Thyroid gland (tissue), 4 donors: ENCODE measurements at regions not wholly inside any gene's neighbourhood (a gene's known extent, or its start where the extent isn't known, plus 50 kb on each side); places are given as distances from the start of the nearest gene placed in this dataset.

Source experiments
- POLR2A ChIP-seq, 2 donors: fragments of 450-650 bp; IDR thresholded peaks; one replicate each; pipeline ENCODE4 v1.6.1; 2017; ENCODE audit warnings: antibody characterized with exemption in 2 of 2, mild to moderate bottlenecking in 2 of 2, moderate library complexity in 1 of 2
- TF ChIP-seq, protein P1 (sequence below), 6 experiments: fragments of 200-600 bp in 3 of 6; fragments of 450-650 bp in 3 of 6; sonication (generic) in 3 of 6; IDR thresholded peaks; one replicate each; pipeline ENCODE4 v1.5.1; 2016 to 2019; ENCODE audit warnings: antibody characterized with exemption in 6 of 6, mild to moderate bottlenecking in 2 of 6, inconsistent platforms in 1 of 6, moderate library complexity in 1 of 6

GRCh38 chr12:19633194-19633593 lies 193.9 kb downstream of the AEBP2 start:
- TF ChIP-seq, protein P1, sequence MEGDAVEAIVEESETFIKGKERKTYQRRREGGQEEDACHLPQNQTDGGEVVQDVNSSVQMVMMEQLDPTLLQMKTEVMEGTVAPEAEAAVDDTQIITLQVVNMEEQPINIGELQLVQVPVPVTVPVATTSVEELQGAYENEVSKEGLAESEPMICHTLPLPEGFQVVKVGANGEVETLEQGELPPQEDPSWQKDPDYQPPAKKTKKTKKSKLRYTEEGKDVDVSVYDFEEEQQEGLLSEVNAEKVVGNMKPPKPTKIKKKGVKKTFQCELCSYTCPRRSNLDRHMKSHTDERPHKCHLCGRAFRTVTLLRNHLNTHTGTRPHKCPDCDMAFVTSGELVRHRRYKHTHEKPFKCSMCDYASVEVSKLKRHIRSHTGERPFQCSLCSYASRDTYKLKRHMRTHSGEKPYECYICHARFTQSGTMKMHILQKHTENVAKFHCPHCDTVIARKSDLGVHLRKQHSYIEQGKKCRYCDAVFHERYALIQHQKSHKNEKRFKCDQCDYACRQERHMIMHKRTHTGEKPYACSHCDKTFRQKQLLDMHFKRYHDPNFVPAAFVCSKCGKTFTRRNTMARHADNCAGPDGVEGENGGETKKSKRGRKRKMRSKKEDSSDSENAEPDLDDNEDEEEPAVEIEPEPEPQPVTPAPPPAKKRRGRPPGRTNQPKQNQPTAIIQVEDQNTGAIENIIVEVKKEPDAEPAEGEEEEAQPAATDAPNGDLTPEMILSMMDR (IDR thresholded peaks at IDR 0.05), result no peak
- TF ChIP-seq POLR2A (IDR thresholded peaks at IDR 0.05), result no peak
